Breast epithelium (tissue), 3 donors: ENCODE measurements at regions not wholly inside any gene's neighbourhood (a gene's known extent, or its start where the extent isn't known, plus 50 kb on each side); places are given as distances from the start of the nearest gene placed in this dataset.

Experiments
- CTCF ChIP-seq, 3 donors: fragments of 450-650 bp; IDR thresholded peaks; one replicate each; pipeline ENCODE4 v1.5.1; 2016 to 2017; ENCODE audit warnings: antibody characterized with exemption in 3 of 3, mild to moderate bottlenecking in 3 of 3, moderate library complexity in 3 of 3
- POLR2A ChIP-seq: fragments of 450-650 bp; IDR thresholded peaks from one replicate; pipeline ENCODE4 v1.6.1; 2016; ENCODE audit warnings: antibody characterized with exemption, mild to moderate bottlenecking, moderate library complexity

- TF ChIP-seq POLR2A, result no peak
- no peak for TF ChIP-seq CTCF (IDR thresholded peaks at IDR 0.05)
These were observed 184.6 kb downstream of the CYP26B1 start for GRCh38 chr2:71962911-71963694.
